HFF-Myc (cell line): ENCODE measurements at regions not wholly inside any gene's neighbourhood (a gene's known extent, or its start where the extent isn't known, plus 50 kb on each side); places are given as distances from the start of the nearest gene placed in this dataset.

ENCODE experiments used
- DNase-seq: peaks from one replicate; pipeline ENCODE4 v3.0.0-alpha.2; 2011; ENCODE audit warnings: low read depth; ENCODE audit errors: extremely low read depth
- H3K4me3 ChIP-seq: replicated peaks from 2 replicates; pipeline ENCODE4 v1.5.1; 2011; ENCODE audit warnings: low read depth, mild to moderate bottlenecking, control low read depth, low read length
- CTCF ChIP-seq: IDR thresholded peaks from 2 replicates; pipeline ENCODE4 v1.5.1; 2012; ENCODE audit warnings: mild to moderate bottlenecking, low read depth, low read length, control low read depth; ENCODE audit errors: missing control alignments

- no peak for TF ChIP-seq CTCF
- no peak overlapping the region for H3K4me3 ChIP-seq
Observed at GRCh38 chr14:98665007-98665406, 607.0 kb downstream of the BCL11B start.

GRCh38 chr14:98666545-98666944 is 605.5 kb downstream of the BCL11B start:
- H3K4me3 ChIP-seq = no peak overlapping the region
- no peak for DNase-seq
- no peak for TF ChIP-seq CTCF

More at GRCh38 chr14:98665007-98665406, 607.0 kb downstream of the BCL11B start:
- no peak for DNase-seq

- TF ChIP-seq CTCF = no peak
- H3K4me3 ChIP-seq = no peak overlapping the region
- no peak for DNase-seq
Observed at GRCh38 chr14:98682033-98682432, 590.0 kb downstream of the BCL11B start.

- TF ChIP-seq CTCF = no peak
- DNase-seq = no peak
- H3K4me3 ChIP-seq = no peak overlapping the region
Observed at GRCh38 chr14:98682726-98683125, 589.3 kb downstream of the BCL11B start.

GRCh38 chr14:98684468-98684867 is 587.5 kb downstream of the BCL11B start:
- TF ChIP-seq CTCF = no peak
- H3K4me3 ChIP-seq = no peak overlapping the region
- no peak for DNase-seq

GRCh38 chr14:98685725-98686124 is 586.3 kb downstream of the BCL11B start:
- no peak for TF ChIP-seq CTCF
- DNase-seq = no peak
- no peak overlapping the region for H3K4me3 ChIP-seq

GRCh38 chr14:98688446-98688845 is 583.6 kb downstream of the BCL11B start:
- no peak overlapping the region for H3K4me3 ChIP-seq
- no peak for TF ChIP-seq CTCF
- DNase-seq = no peak
